ENCODE measurements at regions not wholly inside any gene's neighbourhood (a gene's known extent, or its start where the extent isn't known, plus 50 kb on each side); places are given as distances from the start of the nearest gene placed in this dataset.
"Not testable (repeated sequence)": the region's sequence is repeated elsewhere in the genome, so short reads cannot be mapped to it uniquely, and the experiment has no call there.

DNA sequence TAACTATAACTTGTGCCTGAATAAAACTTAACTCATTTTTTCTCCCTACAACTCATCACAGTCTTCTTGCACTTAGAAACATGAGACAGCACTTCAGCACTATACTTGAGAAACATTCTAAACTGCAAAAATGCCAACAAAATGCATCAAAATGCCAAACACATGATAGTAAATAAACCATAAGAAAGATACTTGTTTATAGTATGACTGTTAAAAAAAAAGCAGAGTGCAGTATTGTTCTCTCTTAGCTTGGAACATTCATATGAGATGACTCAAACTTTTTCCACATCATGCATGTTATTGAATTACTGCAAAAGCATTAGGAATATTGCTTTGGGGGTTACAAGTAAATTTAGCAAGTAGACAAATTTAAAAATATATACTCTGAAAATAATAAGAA, 135.7 kb upstream of the ANXA10 start:
- no peak overlapping the region for H3K27ac Mint-ChIP-seq
- peaks cover 34% of the 10 kb centered on the region for H3K9me3 Mint-ChIP-seq (ENCODE audit: low read depth)
- POLR2A ChIA-PET = no interaction called here
- CTCF ChIA-PET = no interaction called here
- no peaks in the 10 kb centered on the region for H3K36me3 Mint-ChIP-seq (ENCODE audit: low read depth)
- intact Hi-C loops (cut with DNase I, micrococcal nuclease) = no loop called here
- no peak overlapping the region for H3K4me3 Mint-ChIP-seq
- no peaks in the 10 kb centered on the region for H3K27me3 Mint-ChIP-seq
- H3K4me1 Mint-ChIP-seq = no peaks in the 10 kb centered on the region
- DNase-seq (no peak), ATAC-seq (no peak)

- ChIA-PET CTCF (no interaction called here), POLR2A (no interaction called here)
- ATAC-seq (no peak), DNase-seq (no peak)
- no peak overlapping the region for H3K27ac Mint-ChIP-seq
- H3K4me3 Mint-ChIP-seq = no peak overlapping the region
- no peaks in the 10 kb centered on the region for H3K36me3 Mint-ChIP-seq (ENCODE audit: low read depth)
- H3K9me3 Mint-ChIP-seq (ENCODE audit: low read depth) = peaks cover 6% of the 10 kb centered on the region
- intact Hi-C loops (cut with DNase I, micrococcal nuclease) = no loop called here
- H3K4me1 Mint-ChIP-seq = no peaks in the 10 kb centered on the region
- H3K27me3 Mint-ChIP-seq = no peaks in the 10 kb centered on the region
These were observed 127.5 kb upstream of the ANXA10 start for GRCh38 chr4:167964766-167965373.

DNA sequence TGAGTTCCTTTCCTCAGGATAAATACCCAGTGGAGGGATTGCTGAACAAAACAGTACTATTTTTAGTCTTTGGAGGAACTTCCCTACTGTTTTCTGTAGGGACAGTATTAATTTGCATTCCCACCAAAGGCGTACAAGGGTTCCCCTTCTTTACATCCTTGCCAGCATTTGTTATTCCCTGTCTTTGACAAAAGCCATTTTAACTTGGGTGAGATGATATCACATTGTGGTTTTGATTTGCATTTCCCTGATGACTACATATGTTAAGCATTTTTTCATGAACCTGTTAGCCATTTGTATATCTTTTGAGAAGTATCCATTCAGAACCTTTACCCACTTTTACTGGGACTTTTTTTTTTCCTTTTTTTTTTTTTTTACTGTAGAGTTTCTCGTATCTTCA, 126.2 kb upstream of the ANXA10 start:
- H3K4me1 Mint-ChIP-seq = no peaks in the 10 kb centered on the region
- peaks cover 4% of the 10 kb centered on the region for H3K9me3 Mint-ChIP-seq (ENCODE audit: low read depth)
- ChIA-PET POLR2A (no interaction called here), CTCF (interaction anchor here (0.6 kb wide), 1 partner anchor 249 kb away, joined by 3 read pairs; no protein-coding TSS in a partner anchor)
- ATAC-seq = no peak
- H3K27ac Mint-ChIP-seq = no peak overlapping the region
- intact Hi-C loops (cut with DNase I, micrococcal nuclease) = no loop called here
- no peaks in the 10 kb centered on the region for H3K36me3 Mint-ChIP-seq (ENCODE audit: low read depth)
- no peak for DNase-seq
- H3K27me3 Mint-ChIP-seq = no peaks in the 10 kb centered on the region
- no peak overlapping the region for H3K4me3 Mint-ChIP-seq

DNA sequence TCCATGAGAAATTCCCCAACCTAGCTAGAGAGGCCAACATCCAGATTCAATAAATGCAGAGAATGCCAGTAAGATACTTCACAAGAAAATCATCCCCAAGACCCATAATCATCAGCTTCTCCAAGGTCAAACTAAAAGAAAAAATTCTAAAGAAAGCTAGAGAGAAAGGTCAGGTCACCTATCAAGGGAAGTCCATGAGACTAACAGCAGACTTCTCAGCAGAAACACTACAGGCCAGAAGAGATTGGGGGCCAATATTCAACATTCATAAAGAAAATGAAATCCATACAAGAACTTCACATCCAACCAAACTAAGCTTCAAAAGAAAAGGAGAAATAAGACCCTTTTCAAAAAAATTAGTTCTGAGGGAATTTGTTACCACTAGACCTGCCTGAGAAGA, 118.8 kb upstream of the ANXA10 start:
- intact Hi-C loops (cut with DNase I, micrococcal nuclease) = no loop called here
- ChIA-PET CTCF (no interaction called here), POLR2A (interaction anchor here (0.6 kb wide), 1 partner anchor 236 kb away, joined by 3 read pairs; no protein-coding TSS in a partner anchor)
- no peak for DNase-seq
- Mint-ChIP-seq H3K4me1 (no peaks in the 10 kb centered on the region), H3K36me3 (ENCODE audit: low read depth) (no peaks in the 10 kb centered on the region), H3K4me3 (no peak overlapping the region), H3K27me3 (no peaks in the 10 kb centered on the region), H3K27ac (no peak overlapping the region), H3K9me3 (ENCODE audit: low read depth) (peaks cover 20% of the 10 kb centered on the region)
- ATAC-seq = no peak

DNA sequence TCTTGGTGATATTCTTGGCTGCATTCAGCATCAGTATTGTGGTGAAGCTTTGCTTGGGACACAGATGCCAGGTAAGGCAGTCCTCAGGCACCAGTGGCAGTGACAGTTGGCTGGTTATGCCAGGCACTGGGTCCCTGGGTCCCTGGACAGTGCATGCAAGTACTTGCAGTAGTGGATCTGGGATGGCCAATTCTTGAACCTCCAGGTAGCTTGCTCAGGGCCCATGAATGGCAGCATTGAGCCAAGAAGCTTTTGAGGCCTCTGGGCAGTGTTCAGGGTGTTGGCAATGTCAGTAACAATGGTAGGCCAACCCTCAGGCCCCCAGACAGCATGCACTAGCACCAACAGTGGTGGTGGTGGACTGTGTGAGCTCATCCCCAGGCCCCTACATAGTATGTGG, 106.8 kb upstream of the ANXA10 start:
- H3K27ac Mint-ChIP-seq = no peak overlapping the region
- no peak for ATAC-seq
- DNase-seq = no peak
- H3K4me1 Mint-ChIP-seq = no peaks in the 10 kb centered on the region
- ChIA-PET CTCF (no interaction called here), POLR2A (no interaction called here)
- no peak overlapping the region for H3K4me3 Mint-ChIP-seq
- intact Hi-C loops (cut with DNase I, micrococcal nuclease) = no loop called here
- H3K9me3 Mint-ChIP-seq (ENCODE audit: low read depth) = peaks cover 5% of the 10 kb centered on the region
- no peaks in the 10 kb centered on the region for H3K36me3 Mint-ChIP-seq (ENCODE audit: low read depth)
- H3K27me3 Mint-ChIP-seq = no peaks in the 10 kb centered on the region

DNA sequence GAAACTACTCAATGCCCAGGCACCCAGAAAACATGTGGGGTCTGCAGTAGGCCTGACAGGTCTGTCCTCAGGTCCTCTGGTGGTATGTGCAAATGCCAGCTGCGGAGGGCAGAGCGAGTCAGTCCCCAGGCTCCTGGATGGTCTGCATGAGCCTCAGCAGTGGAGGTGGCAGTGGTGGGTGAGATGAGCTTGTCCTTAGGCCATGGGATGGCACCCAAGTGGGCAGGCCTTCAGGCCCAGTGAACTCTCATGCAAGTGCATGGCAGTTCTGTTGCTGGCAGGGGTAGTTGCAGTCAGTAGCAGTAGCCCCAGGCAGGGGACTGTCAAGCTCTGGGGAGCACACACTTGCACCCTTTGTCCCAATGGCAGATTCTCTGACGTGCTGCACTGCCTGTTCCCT, 106.3 kb upstream of the ANXA10 start:
- no peaks in the 10 kb centered on the region for H3K27me3 Mint-ChIP-seq
- no peaks in the 10 kb centered on the region for H3K36me3 Mint-ChIP-seq (ENCODE audit: low read depth)
- ChIA-PET POLR2A (no interaction called here), CTCF (no interaction called here)
- H3K4me3 Mint-ChIP-seq = no peak overlapping the region
- intact Hi-C loops (cut with DNase I, micrococcal nuclease) = no loop called here
- H3K4me1 Mint-ChIP-seq = no peaks in the 10 kb centered on the region
- H3K9me3 Mint-ChIP-seq (ENCODE audit: low read depth) = peaks cover 5% of the 10 kb centered on the region
- DNase-seq (no peak), ATAC-seq (no peak)
- no peak overlapping the region for H3K27ac Mint-ChIP-seq

- Mint-ChIP-seq H3K4me3 (no peak overlapping the region), H3K27ac (no peak overlapping the region), H3K4me1 (no peaks in the 10 kb centered on the region), H3K9me3 (ENCODE audit: low read depth) (peaks cover 3% of the 10 kb centered on the region), H3K36me3 (ENCODE audit: low read depth) (no peaks in the 10 kb centered on the region), H3K27me3 (no peaks in the 10 kb centered on the region)
- ATAC-seq (no peak), DNase-seq (no peak)
- intact Hi-C loops (cut with DNase I, micrococcal nuclease) = no loop called here
- ChIA-PET CTCF (no interaction called here), POLR2A (interaction anchor here (0.6 kb wide), 1 partner anchor 1006 kb away, joined by 3 read pairs; no protein-coding TSS in a partner anchor)
These were observed 105.1 kb upstream of the ANXA10 start for GRCh38 chr4:167987285-167987684.

DNA sequence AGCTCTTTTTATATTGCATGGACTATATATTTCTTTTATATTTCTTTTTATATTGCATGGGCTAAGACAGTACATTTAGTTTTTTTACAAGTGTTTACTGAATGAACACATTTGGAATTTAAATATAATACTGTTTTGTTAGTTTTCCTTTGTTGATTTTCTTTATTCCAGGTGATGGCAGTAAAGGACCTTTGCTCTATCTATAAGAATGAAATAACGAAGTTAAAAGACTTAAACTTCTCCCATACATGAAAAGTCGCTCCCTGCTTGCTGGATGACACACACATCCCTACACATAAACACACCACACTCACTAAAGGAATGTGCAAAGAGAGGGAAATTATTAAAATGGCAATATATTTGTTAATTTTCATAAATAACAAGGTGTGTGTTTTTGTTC, 102.5 kb upstream of the ANXA10 start:
- ChIA-PET CTCF (no interaction called here), POLR2A (no interaction called here)
- no peaks in the 10 kb centered on the region for H3K27me3 Mint-ChIP-seq
- H3K36me3 Mint-ChIP-seq (ENCODE audit: low read depth) = no peaks in the 10 kb centered on the region
- intact Hi-C loops (cut with DNase I, micrococcal nuclease) = no loop called here
- ATAC-seq (no peak), DNase-seq (no peak)
- H3K9me3 Mint-ChIP-seq (ENCODE audit: low read depth) = peaks cover 5% of the 10 kb centered on the region
- no peak overlapping the region for H3K4me3 Mint-ChIP-seq
- H3K4me1 Mint-ChIP-seq = no peaks in the 10 kb centered on the region
- H3K27ac Mint-ChIP-seq = no peak overlapping the region

- H3K27ac Mint-ChIP-seq; CTCF ChIA-PET; DNase-seq; H3K27me3 Mint-ChIP-seq; POLR2A ChIA-PET; H3K4me3 Mint-ChIP-seq; H3K36me3 Mint-ChIP-seq (ENCODE audit: low read depth); H3K4me1 Mint-ChIP-seq; H3K9me3 Mint-ChIP-seq (ENCODE audit: low read depth); ATAC-seq; intact Hi-C loops (cut with DNase I, micrococcal nuclease): not testable (repeated sequence)
These were observed 84.2 kb upstream of the ANXA10 start for GRCh38 chr4:168008112-168008511.

GRCh38 chr4:168019019-168019651, 73.2 kb upstream of the ANXA10 start:
- no peaks in the 10 kb centered on the region for H3K4me1 Mint-ChIP-seq
- H3K27ac Mint-ChIP-seq = no peak overlapping the region
- DNase-seq = no peak
- no peak overlapping the region for H3K4me3 Mint-ChIP-seq
- CTCF ChIA-PET = no interaction called here
- POLR2A ChIA-PET = no interaction called here
- ATAC-seq = no peak
- H3K27me3 Mint-ChIP-seq = no peaks in the 10 kb centered on the region
- intact Hi-C loops (cut with DNase I, micrococcal nuclease) = no loop called here
- no peaks in the 10 kb centered on the region for H3K36me3 Mint-ChIP-seq (ENCODE audit: low read depth)
- H3K9me3 Mint-ChIP-seq (ENCODE audit: low read depth) = peaks cover 5% of the 10 kb centered on the region

DNA sequence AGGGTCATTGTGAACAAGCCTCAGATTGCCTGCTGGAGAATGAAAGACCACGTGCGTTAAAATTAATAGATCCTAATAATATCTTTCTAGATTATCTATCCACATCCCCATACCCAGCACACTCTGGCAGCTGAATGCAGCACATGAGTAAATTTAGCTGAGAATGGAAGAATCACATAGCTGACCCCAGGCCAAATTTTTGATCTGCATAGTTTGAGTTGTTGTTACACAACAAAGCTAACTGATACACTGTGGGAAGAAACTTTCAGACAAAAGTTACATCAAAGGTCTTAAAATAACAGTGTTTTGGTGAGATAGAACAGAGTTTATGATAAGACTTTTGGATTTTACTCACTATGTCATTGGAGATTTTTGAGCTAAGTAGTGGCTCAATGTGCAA, 72.4 kb upstream of the ANXA10 start:
- no peak overlapping the region for H3K27ac Mint-ChIP-seq
- CTCF ChIA-PET = no interaction called here
- no peak for DNase-seq
- no peak for ATAC-seq
- H3K4me3 Mint-ChIP-seq = no peak overlapping the region
- no peaks in the 10 kb centered on the region for H3K4me1 Mint-ChIP-seq
- POLR2A ChIA-PET = no interaction called here
- H3K9me3 Mint-ChIP-seq (ENCODE audit: low read depth) = peaks cover 5% of the 10 kb centered on the region
- no peaks in the 10 kb centered on the region for H3K27me3 Mint-ChIP-seq
- intact Hi-C loops (cut with DNase I, micrococcal nuclease) = no loop called here
- no peaks in the 10 kb centered on the region for H3K36me3 Mint-ChIP-seq (ENCODE audit: low read depth)

DNA sequence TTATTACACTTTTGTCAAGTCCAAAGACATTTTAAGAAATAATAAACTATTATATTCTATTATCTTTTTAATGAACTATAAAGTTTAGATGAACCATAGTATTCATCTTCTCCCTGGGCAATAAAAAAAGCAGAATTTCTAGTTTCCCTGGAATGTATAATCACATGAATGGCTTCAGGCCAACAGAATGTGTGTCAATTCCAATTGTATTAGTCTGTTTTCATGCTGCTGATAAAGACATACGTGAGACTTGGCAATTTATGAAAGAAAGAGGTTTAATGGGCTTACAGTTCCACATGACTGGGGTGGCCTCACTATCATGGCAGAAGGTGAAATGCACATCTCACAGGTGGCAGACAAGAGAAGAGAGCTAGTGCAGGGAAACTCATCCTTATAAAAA, 70.7 kb upstream of the ANXA10 start:
- ATAC-seq = no peak
- no peaks in the 10 kb centered on the region for H3K27me3 Mint-ChIP-seq
- intact Hi-C loops (cut with DNase I, micrococcal nuclease) = no loop called here
- H3K4me1 Mint-ChIP-seq = no peaks in the 10 kb centered on the region
- H3K36me3 Mint-ChIP-seq (ENCODE audit: low read depth) = no peaks in the 10 kb centered on the region
- no peak overlapping the region for H3K27ac Mint-ChIP-seq
- POLR2A ChIA-PET = no interaction called here
- DNase-seq = no peak
- CTCF ChIA-PET = no interaction called here
- no peak overlapping the region for H3K4me3 Mint-ChIP-seq
- peaks cover 5% of the 10 kb centered on the region for H3K9me3 Mint-ChIP-seq (ENCODE audit: low read depth)

DNA sequence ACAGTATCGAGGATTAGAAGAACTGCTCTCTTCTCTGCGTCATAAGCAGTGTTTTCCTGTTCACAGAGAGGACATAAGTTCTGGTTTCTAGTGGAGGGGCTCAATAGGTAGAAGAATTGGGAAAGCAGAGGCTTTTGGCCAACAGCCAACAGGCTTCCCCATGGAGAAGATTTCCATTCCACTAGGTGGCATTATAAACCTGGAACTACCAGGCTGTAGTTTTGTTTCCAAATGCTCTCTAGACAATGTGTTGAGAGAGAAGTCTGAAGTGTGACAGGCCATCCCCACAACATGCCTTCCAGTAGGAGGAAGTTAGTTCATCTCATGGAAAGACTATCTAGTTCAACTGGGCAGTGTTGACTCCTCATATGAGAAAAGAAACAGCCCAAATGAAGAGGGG, 63.8 kb upstream of the ANXA10 start:
- no peak for ATAC-seq
- no peak overlapping the region for H3K27ac Mint-ChIP-seq
- intact Hi-C loops (cut with DNase I, micrococcal nuclease) = no loop called here
- no peaks in the 10 kb centered on the region for H3K36me3 Mint-ChIP-seq (ENCODE audit: low read depth)
- ChIA-PET POLR2A (no interaction called here), CTCF (no interaction called here)
- H3K27me3 Mint-ChIP-seq = no peaks in the 10 kb centered on the region
- no peaks in the 10 kb centered on the region for H3K4me1 Mint-ChIP-seq
- no peak for DNase-seq
- H3K4me3 Mint-ChIP-seq = no peak overlapping the region
- H3K9me3 Mint-ChIP-seq (ENCODE audit: low read depth) = peaks cover 2% of the 10 kb centered on the region
